ENCODE measurements at regions not wholly inside any gene's neighbourhood (a gene's known extent, or its start where the extent isn't known, plus 50 kb on each side); places are given as distances from the start of the nearest gene placed in this dataset.

DNA sequence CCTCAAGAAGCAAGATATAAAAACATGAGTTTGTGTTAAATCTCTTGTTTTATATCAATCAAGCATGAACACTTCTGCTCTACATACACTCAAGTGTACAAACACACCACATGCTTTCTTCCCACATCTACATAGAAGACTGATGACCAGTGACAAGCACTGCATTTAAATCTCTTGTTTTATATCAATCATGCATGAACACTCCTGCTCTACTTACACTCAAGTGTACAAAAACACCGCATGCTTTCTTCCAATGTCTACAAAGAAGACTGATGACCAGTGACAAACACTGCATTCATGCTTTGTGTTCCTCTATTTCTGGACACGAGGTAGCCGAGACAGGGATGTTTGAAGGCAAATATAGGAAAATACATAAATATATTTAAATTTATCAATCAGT is 642.0 kb upstream of the PFKP start:
- Histone ChIP-seq H3K4me2 (no peak overlapping the region), H3K27me3 (no peaks in the 10 kb centered on the region), H4K20me1 (ENCODE audit: low read depth) (no peaks in the 10 kb centered on the region), H3K9ac (no peak overlapping the region), H3K79me2 (ENCODE audit: low read depth) (no peaks in the 10 kb centered on the region), H3K27ac (no peak overlapping the region), H3K4me1 (no peaks in the 10 kb centered on the region), H2AFZ (replicated peaks) (no peak overlapping the region), H3K36me3 (no peaks in the 10 kb centered on the region), H3K4me3 (no peak overlapping the region), H3F3A (ENCODE audit: low read depth) (no peaks in the 10 kb centered on the region), H3K9me3 (ENCODE audit: low read depth) (no peaks in the 10 kb centered on the region)
- Mint-ChIP-seq H3K4me1 (peaks cover 4% of the 10 kb centered on the region), H3K36me3 (no peaks in the 10 kb centered on the region), H3K27me3 (ENCODE audit: insufficient read depth, low read depth) (no peaks in the 10 kb centered on the region), H3K9me3 (peaks cover 2% of the 10 kb centered on the region), H3K27ac (peak overlapping the region; percentile 27), H3K4me3 (no peak overlapping the region)
- TF ChIP-seq, protein P1, sequence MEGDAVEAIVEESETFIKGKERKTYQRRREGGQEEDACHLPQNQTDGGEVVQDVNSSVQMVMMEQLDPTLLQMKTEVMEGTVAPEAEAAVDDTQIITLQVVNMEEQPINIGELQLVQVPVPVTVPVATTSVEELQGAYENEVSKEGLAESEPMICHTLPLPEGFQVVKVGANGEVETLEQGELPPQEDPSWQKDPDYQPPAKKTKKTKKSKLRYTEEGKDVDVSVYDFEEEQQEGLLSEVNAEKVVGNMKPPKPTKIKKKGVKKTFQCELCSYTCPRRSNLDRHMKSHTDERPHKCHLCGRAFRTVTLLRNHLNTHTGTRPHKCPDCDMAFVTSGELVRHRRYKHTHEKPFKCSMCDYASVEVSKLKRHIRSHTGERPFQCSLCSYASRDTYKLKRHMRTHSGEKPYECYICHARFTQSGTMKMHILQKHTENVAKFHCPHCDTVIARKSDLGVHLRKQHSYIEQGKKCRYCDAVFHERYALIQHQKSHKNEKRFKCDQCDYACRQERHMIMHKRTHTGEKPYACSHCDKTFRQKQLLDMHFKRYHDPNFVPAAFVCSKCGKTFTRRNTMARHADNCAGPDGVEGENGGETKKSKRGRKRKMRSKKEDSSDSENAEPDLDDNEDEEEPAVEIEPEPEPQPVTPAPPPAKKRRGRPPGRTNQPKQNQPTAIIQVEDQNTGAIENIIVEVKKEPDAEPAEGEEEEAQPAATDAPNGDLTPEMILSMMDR (IDR thresholded peaks at IDR 0.05), result no peak
- TF ChIP-seq EZH2phosphoT487 (IDR thresholded peaks at IDR 0.05), result no peak
- TF ChIP-seq EZH2 (IDR thresholded peaks at IDR 0.05), result no peak
- peak; percentile 33 for DNase-seq (ENCODE audit: low spot score)

DNA sequence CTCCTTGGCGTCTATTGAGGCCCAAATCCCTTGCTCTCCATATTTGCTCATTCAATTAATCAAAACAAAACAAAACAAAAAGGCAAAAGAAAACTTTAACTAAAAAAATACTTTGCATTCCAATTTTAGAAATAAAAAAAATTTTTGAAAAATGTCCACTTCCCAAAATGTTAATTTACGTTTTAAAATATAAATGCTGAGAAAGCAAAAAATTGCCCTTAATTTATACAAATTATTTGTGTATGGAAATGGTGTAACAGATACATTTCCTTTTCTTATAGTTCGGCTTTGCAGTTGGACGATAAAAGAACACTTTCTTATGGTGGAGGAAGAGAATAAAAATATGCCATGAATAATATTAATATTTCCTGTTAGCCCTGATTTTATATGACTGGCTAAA is 652.8 kb upstream of the PFKP start:
- Mint-ChIP-seq H3K4me1 (no peaks in the 10 kb centered on the region), H3K27ac (no peak overlapping the region), H3K36me3 (no peaks in the 10 kb centered on the region), H3K27me3 (ENCODE audit: insufficient read depth, low read depth) (no peaks in the 10 kb centered on the region), H3K4me3 (no peak overlapping the region), H3K9me3 (peaks cover 4% of the 10 kb centered on the region)
- no peak overlapping the region for H2AFZ ChIP-seq (replicated peaks)
- no peak overlapping the region for H3K4me2 ChIP-seq
- no peaks in the 10 kb centered on the region for H4K20me1 ChIP-seq (ENCODE audit: low read depth)
- no peaks in the 10 kb centered on the region for H3K27me3 ChIP-seq
- no peak overlapping the region for H3K9ac ChIP-seq
- DNase-seq (ENCODE audit: low spot score), result no peak
- H3K4me1 ChIP-seq, result no peaks in the 10 kb centered on the region
- no peaks in the 10 kb centered on the region for H3K36me3 ChIP-seq
- no peak overlapping the region for H3K27ac ChIP-seq
- H3K4me3 ChIP-seq, result no peak overlapping the region
- H3F3A ChIP-seq (ENCODE audit: low read depth), result no peaks in the 10 kb centered on the region
- H3K9me3 ChIP-seq (ENCODE audit: low read depth), result no peaks in the 10 kb centered on the region
- TF ChIP-seq EZH2phosphoT487 (IDR thresholded peaks at IDR 0.05), result no peak
- no peak for TF ChIP-seq EZH2 (IDR thresholded peaks at IDR 0.05)
- TF ChIP-seq, protein P1 (IDR thresholded peaks at IDR 0.05), result no peak
- H3K79me2 ChIP-seq (ENCODE audit: low read depth), result no peaks in the 10 kb centered on the region

DNA sequence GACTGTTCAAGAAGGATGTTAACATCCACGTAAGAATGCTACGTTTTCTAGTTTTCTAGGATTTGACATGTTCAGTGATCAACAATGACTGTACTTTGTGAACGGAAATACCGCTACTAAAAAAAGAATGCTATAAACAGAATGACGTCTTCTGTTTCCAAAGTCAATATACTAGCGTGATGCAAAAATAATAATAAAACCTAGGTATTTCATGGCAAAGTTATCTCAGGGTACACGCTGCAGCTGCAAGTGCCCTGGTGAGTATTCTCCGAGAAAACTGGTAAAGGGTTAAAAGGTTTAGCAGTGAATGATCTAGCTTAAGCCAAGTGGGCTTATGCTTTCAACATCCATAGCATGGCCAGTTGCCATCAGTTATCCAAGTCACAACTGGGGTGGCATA is 653.3 kb upstream of the PFKP start:
- no peak for DNase-seq (ENCODE audit: low spot score)
- no peak overlapping the region for H3K4me3 ChIP-seq
- no peaks in the 10 kb centered on the region for H3K36me3 ChIP-seq
- no peak overlapping the region for H3K4me3 Mint-ChIP-seq
- no peaks in the 10 kb centered on the region for H3K36me3 Mint-ChIP-seq
- no peak overlapping the region for H3K27ac ChIP-seq
- H3K9ac ChIP-seq, result no peak overlapping the region
- no peaks in the 10 kb centered on the region for H3K4me1 ChIP-seq
- H3K9me3 Mint-ChIP-seq, result peaks cover 4% of the 10 kb centered on the region
- H3K4me2 ChIP-seq, result no peak overlapping the region
- H3K27me3 ChIP-seq, result no peaks in the 10 kb centered on the region
- no peaks in the 10 kb centered on the region for H3K9me3 ChIP-seq (ENCODE audit: low read depth)
- no peaks in the 10 kb centered on the region for H4K20me1 ChIP-seq (ENCODE audit: low read depth)
- no peaks in the 10 kb centered on the region for H3K27me3 Mint-ChIP-seq (ENCODE audit: insufficient read depth, low read depth)
- H2AFZ ChIP-seq (replicated peaks), result no peak overlapping the region
- H3K27ac Mint-ChIP-seq, result no peak overlapping the region
- H3K79me2 ChIP-seq (ENCODE audit: low read depth), result no peaks in the 10 kb centered on the region
- H3F3A ChIP-seq (ENCODE audit: low read depth), result no peaks in the 10 kb centered on the region
- no peaks in the 10 kb centered on the region for H3K4me1 Mint-ChIP-seq
- TF ChIP-seq, protein P1 (IDR thresholded peaks at IDR 0.05), result no peak
- TF ChIP-seq EZH2 (IDR thresholded peaks at IDR 0.05) (no peak), EZH2phosphoT487 (IDR thresholded peaks at IDR 0.05) (no peak)
